Upper lobe of left lung (tissue), 4 donors: ENCODE measurements at regions not wholly inside any gene's neighbourhood (a gene's known extent, or its start where the extent isn't known, plus 50 kb on each side); places are given as distances from the start of the nearest gene placed in this dataset.

Experiments used
- CTCF ChIP-seq, 6 experiments: fragments of 450-650 bp in 4 of 6; fragments of 200-600 bp in 2 of 6; sonication (generic) in 2 of 6; IDR thresholded peaks; one replicate each; pipeline ENCODE4 v1.5.1; 2016 to 2019; ENCODE audit warnings: antibody characterized with exemption in 6 of 6
- POLR2A ChIP-seq, 4 donors: fragments of 450-650 bp; IDR thresholded peaks; one replicate each; pipeline ENCODE4 v1.5.1; 2016 to 2017; ENCODE audit warnings: antibody characterized with exemption in 4 of 4, mild to moderate bottlenecking in 2 of 4
- POLR2AphosphoS5 ChIP-seq, 2 donors: sonication (generic); formaldehyde crosslinking; IDR thresholded peaks; one replicate each; pipeline ENCODE4 v1.5.1; 2017; ENCODE audit warnings: antibody characterized with exemption in 2 of 2

- TF ChIP-seq POLR2A (IDR thresholded peaks at IDR 0.05) (no peak), CTCF (IDR thresholded peaks at IDR 0.05) (no peak), POLR2AphosphoS5 (IDR thresholded peaks at IDR 0.05) (no peak)
Measured at GRCh38 chr13:65368832-65369231, 1861.3 kb downstream of the PCDH9 start.
